KMS-11 (cell line): ENCODE measurements at regions not wholly inside any gene's neighbourhood (a gene's known extent, or its start where the extent isn't known, plus 50 kb on each side); places are given as distances from the start of the nearest gene placed in this dataset.

Source experiments
- H2AFZ ChIP-seq: fragments of 200-600 bp; sonication (generic); 2 replicates; pipeline ENCODE4 v1.6.1; 2016; ENCODE audit warnings: antibody characterized with exemption, mixed run types, low read depth
- H3K27ac ChIP-seq: fragments of 200-600 bp; sonication (generic); 2 replicates; pipeline ENCODE4 v1.6.1; 2016; ENCODE audit warnings: mild to moderate bottlenecking, mixed run types
- H3K27me3 ChIP-seq: fragments of 200-600 bp; sonication (generic); 2 replicates; pipeline ENCODE4 v1.6.1; 2017; ENCODE audit warnings: mild to moderate bottlenecking, low read depth, mixed run types, moderate library complexity; ENCODE audit not compliant: insufficient read depth
- H3K36me3 ChIP-seq: fragments of 200-600 bp; sonication (generic); 2 replicates; pipeline ENCODE4 v1.6.1; 2017; ENCODE audit warnings: mild to moderate bottlenecking, mixed run types; ENCODE audit not compliant: insufficient read depth
- H3K4me1 ChIP-seq: fragments of 200-600 bp; sonication (generic); 2 replicates; pipeline ENCODE4 v1.6.1; 2016; ENCODE audit warnings: mild to moderate bottlenecking, low read depth, mixed run types; ENCODE audit not compliant: poor library complexity, severe bottlenecking
- H3K4me2 ChIP-seq: fragments of 200-600 bp; sonication (generic); 2 replicates; pipeline ENCODE4 v1.7.0; 2016; ENCODE audit warnings: mild to moderate bottlenecking, mixed run types
- H3K4me3 ChIP-seq: fragments of 200-600 bp; sonication (generic); IDR thresholded peaks from 2 replicates; pipeline ENCODE4 v1.6.1; 2017; ENCODE audit warnings: low read depth, low read length, mixed read lengths; ENCODE audit not compliant: insufficient read depth
- H3K79me2 ChIP-seq: fragments of 200-600 bp; sonication (generic); 2 replicates; pipeline ENCODE4 v1.6.1; 2016; ENCODE audit warnings: low read depth, mixed run types; ENCODE audit not compliant: insufficient read depth
- H3K9ac ChIP-seq: fragments of 200-600 bp; sonication (generic); 2 replicates; pipeline ENCODE4 v1.6.1; 2016; ENCODE audit warnings: mild to moderate bottlenecking, mixed run types
- H4K20me1 ChIP-seq: fragments of 200-600 bp; sonication (generic); 2 replicates; pipeline ENCODE4 v1.6.1; 2016; ENCODE audit warnings: mild to moderate bottlenecking, mixed run types; ENCODE audit not compliant: insufficient read depth
- CTCF ChIP-seq: fragments of 200-600 bp; sonication (generic); conservative IDR thresholded peaks from 2 replicates; pipeline ENCODE4 v1.6.1; 2017; ENCODE audit warnings: low read depth, mild to moderate bottlenecking, antibody characterized with exemption, low read length, moderate library complexity, mixed read lengths

DNA sequence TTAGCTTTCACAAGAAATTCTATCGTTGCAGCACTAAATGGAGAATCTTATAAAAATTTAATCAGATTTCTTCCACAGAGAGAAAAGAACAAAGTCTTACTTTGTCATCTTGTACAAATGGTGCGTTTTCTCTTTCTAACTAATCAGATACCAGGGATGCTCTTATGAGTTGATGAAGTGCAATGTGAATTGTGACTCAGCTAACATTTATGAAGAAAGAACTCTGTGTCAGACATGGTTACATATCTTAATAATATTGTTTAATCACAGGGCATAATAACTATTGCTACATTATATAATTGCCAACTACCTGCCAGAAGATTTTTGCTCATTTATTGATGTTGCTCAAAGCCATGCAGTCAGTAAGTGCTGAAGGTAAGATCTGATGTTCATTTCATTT lies 465.0 kb downstream of the CCDC85A start:
- peaks cover 4% of the 10 kb centered on the region; the same call in 1 of the 2 replicates for H3K27me3 ChIP-seq
- no peaks in the 10 kb centered on the region for H3K36me3 ChIP-seq
- H3K4me2 ChIP-seq, result no peak overlapping the region
- no peak overlapping the region for H3K27ac ChIP-seq
- H3K9ac ChIP-seq, result no peak overlapping the region
- H4K20me1 ChIP-seq, result no peaks in the 10 kb centered on the region
- H3K79me2 ChIP-seq, result no peaks in the 10 kb centered on the region
- no peak overlapping the region for H3K4me3 ChIP-seq
- no peaks in the 10 kb centered on the region for H3K4me1 ChIP-seq
- H2AFZ ChIP-seq, result no peak overlapping the region
- TF ChIP-seq CTCF, result no peak

- peaks cover 4% of the 10 kb centered on the region; the same call in 1 of the 2 replicates for H3K27me3 ChIP-seq
- no peak overlapping the region for H3K9ac ChIP-seq
- no peaks in the 10 kb centered on the region for H3K79me2 ChIP-seq
- H3K36me3 ChIP-seq, result no peaks in the 10 kb centered on the region
- no peak overlapping the region for H3K4me3 ChIP-seq
- no peak overlapping the region for H3K27ac ChIP-seq
- no peak for TF ChIP-seq CTCF
- no peaks in the 10 kb centered on the region for H4K20me1 ChIP-seq
- H3K4me2 ChIP-seq, result no peak overlapping the region
- H2AFZ ChIP-seq, result no peak overlapping the region
- H3K4me1 ChIP-seq, result no peaks in the 10 kb centered on the region
Measured at GRCh38 chr2:56654936-56655335, 471.1 kb downstream of the CCDC85A start.

DNA sequence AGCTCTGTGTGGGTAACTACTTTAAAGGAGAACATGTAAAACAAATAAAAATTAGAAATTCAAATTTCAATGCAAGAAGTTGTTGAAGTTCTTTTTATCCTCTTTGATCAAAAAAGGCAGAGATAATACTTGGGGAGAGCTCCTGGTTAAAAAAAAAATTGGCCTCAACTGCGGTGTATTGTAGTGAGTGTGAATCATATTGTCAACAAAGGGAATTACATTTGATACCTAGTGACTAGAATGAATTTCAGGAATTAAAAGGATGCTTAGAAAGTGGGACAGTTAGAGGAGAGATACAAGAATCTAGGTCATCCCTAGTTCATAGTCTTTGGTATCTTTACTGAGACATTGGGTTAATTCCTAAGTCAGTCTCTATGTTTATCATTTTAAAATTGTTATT lies 473.0 kb downstream of the CCDC85A start:
- Histone ChIP-seq H3K27me3 (no peaks in the 10 kb centered on the region), H3K9ac (no peak overlapping the region), H4K20me1 (no peaks in the 10 kb centered on the region), H3K4me3 (no peak overlapping the region), H3K4me1 (no peaks in the 10 kb centered on the region), H3K27ac (no peak overlapping the region), H3K4me2 (no peak overlapping the region), H3K79me2 (no peaks in the 10 kb centered on the region), H2AFZ (no peak overlapping the region), H3K36me3 (no peaks in the 10 kb centered on the region)
- no peak for TF ChIP-seq CTCF

DNA sequence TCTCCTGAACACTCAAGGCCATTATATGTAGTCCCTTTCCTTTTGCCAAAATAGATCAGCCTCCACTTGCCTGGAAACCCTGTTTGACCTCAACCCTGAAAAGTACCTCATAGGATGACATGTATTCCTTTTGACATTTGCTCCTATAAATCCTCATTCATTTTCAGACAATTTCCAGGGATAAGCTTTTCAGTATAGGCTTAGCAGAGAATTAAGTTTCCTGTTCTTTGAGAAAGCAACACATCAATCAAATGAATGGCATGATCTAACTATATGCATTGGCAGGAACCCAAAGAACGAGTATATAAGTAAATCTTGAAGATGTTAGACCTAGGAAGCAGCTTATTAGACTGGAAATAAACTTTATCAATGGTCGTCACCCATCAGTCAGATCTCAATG lies 483.0 kb downstream of the CCDC85A start:
- H3K36me3 ChIP-seq, result no peaks in the 10 kb centered on the region
- no peak overlapping the region for H3K4me3 ChIP-seq
- no peak overlapping the region for H2AFZ ChIP-seq
- H3K4me1 ChIP-seq, result peaks cover 2% of the 10 kb centered on the region
- H3K4me2 ChIP-seq, result no peak overlapping the region
- no peak overlapping the region for H3K27ac ChIP-seq
- H4K20me1 ChIP-seq, result no peaks in the 10 kb centered on the region
- H3K79me2 ChIP-seq, result no peaks in the 10 kb centered on the region
- no peaks in the 10 kb centered on the region for H3K27me3 ChIP-seq
- no peak for TF ChIP-seq CTCF
- H3K9ac ChIP-seq, result no peak overlapping the region
